Mononuclear cell (primary cell): ENCODE measurements at regions not wholly inside any gene's neighbourhood (a gene's known extent, or its start where the extent isn't known, plus 50 kb on each side); places are given as distances from the start of the nearest gene placed in this dataset.

Source experiments
- H3K27me3 ChIP-seq: 2 replicates; pipeline ENCODE4 v1.6.0; 2011; ENCODE audit warnings: low read length, control low read depth; ENCODE audit not compliant: insufficient read depth
- H3K4me1 ChIP-seq: 2 replicates; pipeline ENCODE4 v1.5.1; 2011; ENCODE audit warnings: mild to moderate bottlenecking, low read length, control low read depth; ENCODE audit not compliant: insufficient read depth
- H3K4me3 ChIP-seq: 2 replicates; pipeline ENCODE4 v1.5.1; 2011; ENCODE audit warnings: mild to moderate bottlenecking, low read length, moderate library complexity
- H3K9me3 ChIP-seq: 2 replicates; pipeline ENCODE4 v1.5.1; 2011; ENCODE audit warnings: low read depth, mild to moderate bottlenecking, control low read depth, low read length

DNA sequence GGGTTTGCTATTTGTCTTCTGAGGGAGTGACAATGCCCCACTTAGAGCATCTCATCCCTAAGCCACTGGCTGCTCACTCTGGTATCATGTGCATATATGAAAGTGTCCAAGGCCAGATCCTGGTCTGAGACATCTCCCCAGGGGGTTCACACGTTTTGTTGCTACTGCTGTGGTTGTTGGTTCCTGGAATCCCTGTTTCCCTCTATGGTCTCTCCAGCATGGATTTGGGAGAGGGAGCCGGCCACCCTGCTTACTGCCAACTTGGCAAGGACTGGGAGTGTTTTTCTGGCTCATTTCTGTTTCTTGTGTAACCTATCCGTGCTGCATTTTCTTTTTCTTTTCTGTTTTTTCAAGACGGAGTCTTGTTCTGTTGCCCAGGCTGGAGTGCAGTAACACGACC lies 101.3 kb upstream of the MAX start:
- H3K4me3 ChIP-seq, result no peak overlapping the region
- no peaks in the 10 kb centered on the region for H3K9me3 ChIP-seq
- no peaks in the 10 kb centered on the region for H3K27me3 ChIP-seq
- peaks cover 48% of the 10 kb centered on the region for H3K4me1 ChIP-seq

DNA sequence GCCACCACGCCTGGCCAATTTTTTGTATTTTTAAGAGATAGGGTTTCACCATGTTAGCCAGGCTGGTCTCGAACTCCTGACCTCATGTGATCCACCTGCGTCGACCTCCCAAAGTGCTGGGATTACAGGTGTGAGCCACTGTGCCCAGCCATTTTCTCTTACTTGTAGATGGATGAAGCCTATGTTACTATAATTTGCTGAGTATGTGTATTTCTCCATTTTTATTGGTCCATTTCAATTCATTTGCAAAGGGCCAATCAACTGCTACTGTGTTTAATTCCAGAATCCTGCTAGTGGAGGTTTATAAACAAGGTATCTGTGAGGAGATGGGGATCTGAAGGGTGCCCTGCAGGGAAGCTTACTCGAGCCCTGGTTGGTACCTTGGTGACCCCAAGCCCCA lies 101.7 kb upstream of the MAX start:
- Histone ChIP-seq H3K27me3 (no peaks in the 10 kb centered on the region), H3K4me1 (peaks cover 53% of the 10 kb centered on the region), H3K4me3 (no peak overlapping the region), H3K9me3 (no peaks in the 10 kb centered on the region)

DNA sequence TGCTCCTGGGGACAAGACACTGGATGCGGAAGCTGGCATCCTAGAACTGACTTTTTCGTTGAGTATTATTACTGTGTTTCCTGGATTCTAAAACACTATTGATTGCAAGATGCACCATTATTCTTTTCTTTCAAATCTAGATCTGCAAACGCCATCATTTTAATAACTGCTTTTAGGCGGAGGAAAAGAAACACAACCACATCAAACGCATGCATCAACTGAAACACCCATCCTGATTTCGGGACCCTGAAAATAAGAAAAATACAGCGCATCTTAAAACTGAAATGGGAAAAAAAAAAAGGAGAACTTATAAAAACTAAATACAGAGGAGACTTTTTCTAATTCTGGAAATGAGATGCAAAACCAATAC lies 103.7 kb upstream of the MAX start:
- H3K27me3 ChIP-seq, result no peaks in the 10 kb centered on the region
- no peaks in the 10 kb centered on the region for H3K9me3 ChIP-seq
- H3K4me1 ChIP-seq, result peaks cover 72% of the 10 kb centered on the region
- no peak overlapping the region for H3K4me3 ChIP-seq

DNA sequence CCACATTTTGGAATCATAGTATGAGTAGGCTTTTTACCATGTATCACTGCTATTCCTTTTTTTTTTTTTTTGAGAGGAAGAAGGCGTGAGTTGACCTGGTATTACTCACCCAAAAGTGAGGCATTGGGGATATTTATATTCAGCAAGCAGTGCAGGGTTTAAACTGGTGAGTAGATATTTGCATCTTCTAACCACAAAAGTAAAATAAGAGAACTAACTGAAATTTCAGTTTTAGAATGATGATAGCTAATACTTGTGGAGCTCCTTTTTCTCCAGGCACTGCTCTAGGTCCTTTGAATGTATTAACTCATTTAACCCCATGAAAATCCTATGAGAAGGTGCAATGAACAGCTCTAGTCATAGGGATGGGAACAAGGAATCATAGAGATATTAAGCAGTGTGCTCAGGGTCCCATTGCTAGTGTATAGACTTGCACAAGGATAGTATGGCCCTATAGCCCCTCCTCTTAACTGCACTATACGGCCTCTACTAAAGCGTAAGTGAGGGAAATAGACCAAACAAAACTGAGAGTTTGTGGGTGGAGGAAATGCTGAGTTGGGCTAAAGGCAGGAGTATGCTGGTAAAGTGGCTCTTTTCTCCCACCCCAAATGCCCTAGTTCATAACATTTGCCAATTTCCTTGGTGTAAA lies 104.3 kb upstream of the MAX start:
- Histone ChIP-seq H3K27me3 (no peaks in the 10 kb centered on the region), H3K9me3 (no peaks in the 10 kb centered on the region), H3K4me1 (peaks cover 77% of the 10 kb centered on the region), H3K4me3 (no peak overlapping the region)

DNA sequence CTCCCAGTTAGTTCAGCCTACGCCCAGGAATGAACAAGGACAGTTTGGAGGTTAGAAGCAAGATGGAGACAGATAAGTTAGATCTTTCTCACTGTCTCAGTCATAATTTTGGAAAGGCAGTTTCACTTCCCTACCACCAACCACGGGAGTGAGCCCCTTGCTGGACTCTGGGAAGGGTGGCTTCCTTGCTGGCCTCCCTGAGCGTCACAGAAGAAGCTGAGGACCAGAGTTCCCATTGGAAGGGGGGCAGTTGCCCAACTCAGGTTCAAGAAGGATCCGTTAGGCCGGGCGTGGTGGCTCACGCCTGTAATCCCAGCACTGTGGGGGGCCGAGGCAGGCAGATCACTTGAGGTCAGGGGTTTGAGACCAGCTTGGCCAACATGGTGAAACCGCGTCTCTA lies 106.2 kb upstream of the MAX start:
- H3K4me1 ChIP-seq, result peaks cover 79% of the 10 kb centered on the region
- no peaks in the 10 kb centered on the region for H3K27me3 ChIP-seq
- no peak overlapping the region for H3K4me3 ChIP-seq

DNA sequence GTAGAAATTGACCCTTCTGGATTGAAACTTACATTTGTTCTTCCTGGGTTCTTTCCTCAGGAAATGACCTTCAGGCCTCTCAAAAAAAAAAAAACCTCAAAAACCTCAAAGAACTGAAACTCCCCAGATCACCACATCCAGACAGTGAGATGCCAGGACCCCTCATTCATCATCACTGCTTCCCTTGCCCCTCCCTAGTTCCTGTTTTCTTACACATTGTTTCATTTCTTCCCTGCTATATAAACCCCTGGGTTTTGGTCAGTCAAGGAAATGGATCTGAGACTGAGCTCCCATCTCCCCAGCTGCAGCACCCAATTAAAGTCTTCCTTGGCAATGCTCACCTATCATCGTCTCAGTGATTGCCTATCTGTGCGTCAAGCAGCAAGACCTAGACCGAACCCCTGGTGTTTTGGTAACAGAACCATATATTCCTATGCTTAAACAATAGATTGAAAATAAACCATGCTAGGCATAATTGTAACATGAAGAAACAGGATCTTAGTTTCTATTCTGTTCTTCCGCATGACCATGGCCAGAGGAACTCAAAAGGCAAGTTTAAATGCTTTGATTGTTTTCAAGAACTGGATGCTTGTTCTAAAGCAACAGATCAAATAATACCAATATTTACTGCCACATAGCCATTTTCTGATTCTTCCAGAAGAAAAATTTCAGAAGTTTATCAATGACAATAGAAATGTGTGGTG lies 108.0 kb upstream of the MAX start:
- Histone ChIP-seq H3K4me3 (no peak overlapping the region), H3K4me1 (peaks cover 64% of the 10 kb centered on the region)

More for the DNA sequence above, 106.2 kb upstream of the MAX start:
- no peaks in the 10 kb centered on the region for H3K9me3 ChIP-seq

DNA sequence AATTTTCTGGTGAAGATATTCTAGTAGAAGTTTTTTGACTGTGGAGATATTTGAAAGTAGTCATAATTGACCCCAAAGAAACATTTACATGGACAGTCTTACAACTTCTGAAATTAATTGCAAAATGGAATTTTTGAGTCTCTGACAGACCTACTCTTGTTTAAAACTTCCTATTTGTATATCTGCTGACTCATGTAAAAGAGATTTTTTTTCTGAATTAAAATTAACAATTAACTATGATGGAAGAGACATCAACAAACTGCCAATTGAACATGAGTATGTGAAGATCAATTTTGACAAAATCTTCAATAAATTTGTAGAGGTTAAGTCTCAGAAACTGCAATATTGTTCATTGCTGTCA lies 108.5 kb upstream of the MAX start:
- Histone ChIP-seq H3K4me3 (no peak overlapping the region), H3K27me3 (no peaks in the 10 kb centered on the region), H3K9me3 (no peaks in the 10 kb centered on the region), H3K4me1 (peaks cover 59% of the 10 kb centered on the region)

More for the DNA sequence above, 108.0 kb upstream of the MAX start:
- Histone ChIP-seq H3K9me3 (no peaks in the 10 kb centered on the region), H3K27me3 (no peaks in the 10 kb centered on the region)

DNA sequence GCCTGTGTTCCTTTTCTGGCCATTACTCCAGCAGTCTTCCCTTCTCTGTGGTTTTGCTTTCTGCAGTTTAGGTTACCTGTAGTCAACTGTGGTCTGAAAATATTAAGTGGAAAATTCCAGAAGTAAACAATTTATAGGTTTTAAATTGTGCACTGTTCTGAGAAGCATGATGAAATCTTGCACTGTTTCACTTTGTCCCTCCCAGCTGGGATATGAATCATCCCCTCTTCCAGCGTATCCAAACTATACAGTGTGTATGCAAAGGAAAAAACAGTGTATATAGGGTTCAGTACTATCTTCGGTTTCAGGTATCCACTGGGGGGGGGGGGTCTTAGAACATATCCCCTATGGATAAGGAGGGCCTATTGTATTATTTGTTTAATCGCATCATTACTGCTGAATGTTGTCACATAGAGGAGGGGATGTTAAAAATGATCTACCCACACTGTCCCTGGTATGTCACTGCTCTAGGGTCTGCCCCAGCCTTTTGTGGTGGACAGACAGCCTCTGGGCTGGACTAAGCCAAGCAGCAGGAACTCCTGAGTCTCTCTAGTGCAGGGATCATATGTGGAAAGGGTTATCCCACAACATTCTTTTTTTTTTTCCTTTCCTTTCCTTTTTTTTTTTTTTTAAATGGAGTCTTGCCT lies 109.1 kb upstream of the MAX start:
- H3K27me3 ChIP-seq, result no peaks in the 10 kb centered on the region
- H3K4me3 ChIP-seq, result no peak overlapping the region
- no peaks in the 10 kb centered on the region for H3K9me3 ChIP-seq
- H3K4me1 ChIP-seq, result peaks cover 52% of the 10 kb centered on the region

DNA sequence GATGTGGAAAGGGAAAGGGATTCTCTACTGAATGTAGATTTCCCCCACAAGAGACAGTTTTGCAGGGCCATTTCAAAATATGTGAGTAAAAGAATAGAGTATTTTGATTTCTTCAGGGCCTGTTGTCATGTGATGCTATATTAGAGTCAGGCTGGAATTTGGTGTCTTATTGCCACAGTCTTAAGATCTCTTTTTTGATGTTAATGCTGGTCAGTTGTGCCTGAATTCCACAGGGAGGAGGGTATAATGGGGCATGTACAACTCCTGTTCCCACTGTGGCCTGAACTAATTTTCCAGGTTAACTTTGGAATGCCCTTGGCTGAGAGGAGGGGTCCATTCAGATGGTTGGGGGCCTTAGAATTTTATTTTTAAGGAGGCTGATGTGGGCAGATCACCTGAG lies 111.0 kb upstream of the MAX start:
- peaks cover 34% of the 10 kb centered on the region for H3K4me1 ChIP-seq
- H3K4me3 ChIP-seq, result no peak overlapping the region
- H3K27me3 ChIP-seq, result no peaks in the 10 kb centered on the region
- no peaks in the 10 kb centered on the region for H3K9me3 ChIP-seq

DNA sequence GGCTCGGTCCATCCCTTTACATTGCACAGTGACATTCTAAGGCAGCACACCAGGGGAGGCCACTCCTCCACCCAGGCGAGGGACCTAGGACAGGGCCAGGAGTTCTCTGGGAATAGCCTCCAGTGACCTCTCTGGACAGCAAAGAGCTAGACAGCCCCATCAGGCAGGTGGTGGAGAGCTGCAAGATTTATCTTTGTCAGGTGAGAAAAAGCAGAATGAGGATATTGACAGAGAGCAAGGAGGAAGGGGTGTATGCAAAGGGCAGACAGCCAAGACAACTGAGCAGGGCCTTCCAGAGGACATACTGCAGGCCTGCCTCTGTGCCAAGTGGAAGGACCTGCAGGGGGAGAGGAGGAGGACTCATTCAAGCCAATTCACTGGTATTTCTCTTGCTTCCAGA lies 112.4 kb upstream of the MAX start:
- Histone ChIP-seq H3K4me3 (no peak overlapping the region), H3K4me1 (peaks cover 20% of the 10 kb centered on the region), H3K27me3 (no peaks in the 10 kb centered on the region)

DNA sequence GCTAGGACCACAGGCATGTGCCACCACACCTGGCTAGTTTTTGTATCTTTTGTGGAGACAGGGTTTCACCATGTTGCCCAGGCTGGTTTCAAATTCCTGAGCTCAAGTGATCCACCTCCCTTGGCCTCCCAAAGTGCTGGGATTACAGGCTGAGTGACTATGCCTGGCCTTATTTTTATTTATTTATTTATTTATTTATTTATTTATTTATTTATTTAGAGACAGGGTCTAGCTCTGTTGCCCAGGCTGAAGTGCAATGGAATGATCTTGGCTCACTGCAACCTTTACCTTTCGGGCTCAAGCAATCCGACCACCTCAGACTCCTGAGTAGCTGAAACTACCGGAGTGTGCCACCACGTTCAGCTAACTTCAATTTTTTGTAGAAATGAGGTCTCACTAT lies 117.0 kb upstream of the MAX start:
- H3K4me1 ChIP-seq, result peaks cover 12% of the 10 kb centered on the region
- H3K27me3 ChIP-seq, result no peaks in the 10 kb centered on the region
- H3K9me3 ChIP-seq, result no peaks in the 10 kb centered on the region
- no peak overlapping the region for H3K4me3 ChIP-seq

More for the DNA sequence above, 112.4 kb upstream of the MAX start:
- no peaks in the 10 kb centered on the region for H3K9me3 ChIP-seq

DNA sequence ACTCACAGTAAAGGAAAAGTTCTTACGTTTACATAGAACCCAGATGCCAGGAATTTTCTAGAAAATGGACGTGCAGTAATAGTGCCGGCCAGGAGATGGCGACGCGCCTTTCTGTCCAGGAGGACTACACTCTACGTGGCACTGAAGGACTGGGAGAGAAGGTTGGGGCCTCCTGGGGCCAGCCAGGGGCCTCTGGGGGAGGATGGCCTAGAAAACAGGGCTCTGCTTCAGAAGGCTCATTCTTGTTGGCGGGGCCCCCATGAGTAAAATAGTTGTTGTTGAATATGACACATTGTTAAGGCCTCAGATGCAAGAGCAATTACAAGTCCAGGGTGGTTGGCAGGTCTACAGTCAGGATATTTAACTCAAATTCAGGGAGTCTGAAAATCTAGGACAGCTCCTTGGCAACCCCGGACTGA lies 120.1 kb upstream of the MAX start:
- Histone ChIP-seq H3K27me3 (no peaks in the 10 kb centered on the region), H3K9me3 (no peaks in the 10 kb centered on the region), H3K4me1 (peaks cover 23% of the 10 kb centered on the region), H3K4me3 (no peak overlapping the region)

DNA sequence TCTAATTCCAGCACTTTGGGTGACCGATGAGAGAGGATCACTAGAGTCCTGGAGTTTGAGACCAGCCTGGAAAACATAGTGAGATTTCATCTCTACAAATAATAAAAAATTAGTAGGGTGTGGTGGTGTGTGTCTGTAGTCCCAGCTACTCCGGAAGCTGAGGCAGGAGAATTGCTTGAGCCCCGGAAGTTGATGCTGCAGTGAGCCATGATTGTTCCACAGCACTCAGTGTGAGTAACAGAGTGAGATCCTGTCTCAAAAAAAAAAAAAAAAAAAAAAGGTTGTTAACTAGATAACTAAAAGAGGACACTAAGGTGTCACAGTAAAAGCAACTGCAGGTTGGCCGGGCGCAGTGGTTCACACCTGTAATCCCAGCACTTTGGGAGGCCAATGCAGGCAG lies 121.3 kb upstream of the MAX start:
- H3K9me3 ChIP-seq, result no peaks in the 10 kb centered on the region
- H3K4me3 ChIP-seq, result no peak overlapping the region
- H3K27me3 ChIP-seq, result no peaks in the 10 kb centered on the region
- H3K4me1 ChIP-seq, result peaks cover 24% of the 10 kb centered on the region

DNA sequence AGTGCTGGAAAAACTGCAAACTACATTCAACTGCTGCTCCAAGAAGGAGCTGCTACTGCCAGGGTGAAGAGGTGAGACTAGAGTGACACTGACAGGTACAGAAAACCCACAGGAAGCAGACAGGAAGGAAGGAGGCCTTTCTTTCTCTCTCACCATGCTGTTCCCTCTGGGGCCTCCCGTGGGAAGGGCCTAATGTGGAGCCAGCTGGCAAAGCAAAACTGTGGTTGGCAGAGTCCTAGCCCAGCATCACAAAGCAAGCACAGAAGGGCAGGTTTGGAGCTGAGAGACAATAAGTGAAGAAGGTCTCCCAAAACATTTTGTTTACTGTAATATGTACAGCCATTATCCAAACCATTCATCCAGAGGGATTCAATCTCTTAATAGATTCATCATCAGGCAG lies 122.5 kb upstream of the MAX start:
- Histone ChIP-seq H3K4me1 (peaks cover 35% of the 10 kb centered on the region), H3K4me3 (no peak overlapping the region), H3K9me3 (no peaks in the 10 kb centered on the region), H3K27me3 (no peaks in the 10 kb centered on the region)

DNA sequence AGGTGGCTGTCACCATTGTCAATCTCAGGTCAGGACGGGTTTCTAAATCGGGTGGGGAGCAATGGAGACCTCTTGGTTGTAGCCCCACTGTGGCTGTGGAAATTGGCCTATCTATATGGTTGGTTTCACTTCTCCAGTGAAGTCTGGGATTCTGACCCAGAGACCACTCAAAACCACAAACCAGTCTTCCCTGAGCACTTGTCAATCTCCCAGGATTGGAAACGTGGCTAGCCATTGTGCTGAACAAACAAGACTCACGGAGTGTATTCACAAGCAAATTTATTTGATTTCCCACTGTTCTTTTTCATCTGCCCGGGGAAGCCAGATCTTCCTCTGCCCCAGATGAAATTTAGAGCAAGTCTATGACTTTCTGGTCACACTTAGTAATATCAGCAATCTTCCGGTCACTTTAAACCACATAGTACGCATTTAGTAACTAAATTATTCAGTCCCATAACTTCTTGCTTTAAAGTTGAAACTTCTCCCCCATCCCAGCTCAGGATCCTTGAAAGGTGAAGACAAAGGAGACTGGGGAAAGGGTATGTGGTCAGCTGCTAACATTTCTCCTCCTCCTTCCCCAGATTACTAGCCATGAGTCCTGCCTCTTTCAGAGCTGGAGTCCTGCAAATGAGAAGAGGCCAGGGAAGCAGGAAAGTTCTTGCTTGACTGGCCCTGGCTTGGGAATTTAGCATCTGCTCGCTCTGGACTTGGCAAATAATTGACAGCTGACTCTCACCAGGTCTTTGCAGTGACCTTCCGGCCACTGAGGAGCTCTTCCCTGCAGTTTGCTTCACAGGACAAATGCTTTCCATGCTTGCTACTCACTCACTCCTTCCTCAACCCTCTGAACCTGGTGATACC lies 123.2 kb upstream of the MAX start:
- Histone ChIP-seq H3K4me3 (no peak overlapping the region), H3K4me1 (peaks cover 41% of the 10 kb centered on the region), H3K9me3 (no peaks in the 10 kb centered on the region), H3K27me3 (no peaks in the 10 kb centered on the region)
